Hepatocyte (in vitro differentiated cells): ENCODE measurements at regions not wholly inside any gene's neighbourhood (a gene's known extent, or its start where the extent isn't known, plus 50 kb on each side); places are given as distances from the start of the nearest gene placed in this dataset.

Source experiments
- EZH2 ChIP-seq: fragments of 200-600 bp; sonication (generic); IDR thresholded peaks from 2 replicates; pipeline ENCODE4 v1.6.1; 2016; ENCODE audit warnings: antibody characterized with exemption, mild to moderate bottlenecking, borderline replicate concordance
- TF ChIP-seq, protein P1 (sequence below): fragments of 200-600 bp; sonication (generic); IDR thresholded peaks from 2 replicates; pipeline ENCODE4 v1.5.1; 2016; ENCODE audit warnings: antibody characterized with exemption, mild to moderate bottlenecking; ENCODE audit not compliant: poor library complexity

DNA sequence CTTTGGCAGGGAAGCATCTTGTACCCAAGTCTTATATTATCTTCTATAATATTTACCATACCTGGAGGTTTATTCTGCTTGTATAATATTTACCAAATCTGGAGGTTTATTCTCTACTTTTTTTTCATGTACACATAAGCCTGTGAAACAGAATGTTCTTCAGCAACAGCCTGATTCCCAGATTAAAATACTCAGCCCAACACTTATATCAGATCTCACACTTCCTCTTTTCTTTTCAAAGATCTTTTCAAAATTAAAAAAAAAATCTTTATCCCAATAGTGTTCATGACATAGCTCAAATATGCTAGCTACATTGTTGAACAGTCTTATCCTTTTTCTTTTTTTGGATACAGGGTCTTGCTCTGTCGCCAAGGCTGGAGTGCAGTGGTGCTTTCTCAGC lies 300.7 kb downstream of the LMO7 start:
- TF ChIP-seq, protein P1, sequence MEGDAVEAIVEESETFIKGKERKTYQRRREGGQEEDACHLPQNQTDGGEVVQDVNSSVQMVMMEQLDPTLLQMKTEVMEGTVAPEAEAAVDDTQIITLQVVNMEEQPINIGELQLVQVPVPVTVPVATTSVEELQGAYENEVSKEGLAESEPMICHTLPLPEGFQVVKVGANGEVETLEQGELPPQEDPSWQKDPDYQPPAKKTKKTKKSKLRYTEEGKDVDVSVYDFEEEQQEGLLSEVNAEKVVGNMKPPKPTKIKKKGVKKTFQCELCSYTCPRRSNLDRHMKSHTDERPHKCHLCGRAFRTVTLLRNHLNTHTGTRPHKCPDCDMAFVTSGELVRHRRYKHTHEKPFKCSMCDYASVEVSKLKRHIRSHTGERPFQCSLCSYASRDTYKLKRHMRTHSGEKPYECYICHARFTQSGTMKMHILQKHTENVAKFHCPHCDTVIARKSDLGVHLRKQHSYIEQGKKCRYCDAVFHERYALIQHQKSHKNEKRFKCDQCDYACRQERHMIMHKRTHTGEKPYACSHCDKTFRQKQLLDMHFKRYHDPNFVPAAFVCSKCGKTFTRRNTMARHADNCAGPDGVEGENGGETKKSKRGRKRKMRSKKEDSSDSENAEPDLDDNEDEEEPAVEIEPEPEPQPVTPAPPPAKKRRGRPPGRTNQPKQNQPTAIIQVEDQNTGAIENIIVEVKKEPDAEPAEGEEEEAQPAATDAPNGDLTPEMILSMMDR: no peak
- no peak for TF ChIP-seq EZH2
